GM18499 (cell line): ENCODE measurements at regions not wholly inside any gene's neighbourhood (a gene's known extent, or its start where the extent isn't known, plus 50 kb on each side); places are given as distances from the start of the nearest gene placed in this dataset.

Source experiments
- ATAC-seq: cut with Tn5 transposase; IDR thresholded peaks from one replicate; pipeline ENCODE4 v1.9.1; 2021; ENCODE audit warnings: moderate number of reproducible peaks; ENCODE audit not compliant: insufficient read depth, unreplicated experiment

DNA sequence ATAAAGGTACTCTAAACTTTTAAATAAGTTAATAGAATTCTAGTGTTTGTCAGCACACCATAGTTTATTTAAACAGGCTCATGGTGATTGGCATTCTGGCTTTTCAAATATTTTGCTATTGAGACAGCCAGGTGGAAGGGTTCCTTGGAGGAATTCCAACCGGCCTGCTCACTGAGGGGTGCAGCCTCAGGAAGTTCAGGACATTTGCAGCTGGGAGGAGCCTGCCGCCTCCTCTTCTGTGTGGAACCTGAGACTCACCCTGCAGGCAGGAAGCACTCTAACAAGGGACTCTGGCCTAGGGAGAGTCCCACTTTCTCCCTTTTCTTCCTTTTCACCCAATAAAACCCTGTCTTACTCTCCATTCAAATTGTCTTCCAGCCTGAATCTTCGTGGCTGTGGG is 1328.0 kb downstream of the FSTL5 start:
- no peak for ATAC-seq

DNA sequence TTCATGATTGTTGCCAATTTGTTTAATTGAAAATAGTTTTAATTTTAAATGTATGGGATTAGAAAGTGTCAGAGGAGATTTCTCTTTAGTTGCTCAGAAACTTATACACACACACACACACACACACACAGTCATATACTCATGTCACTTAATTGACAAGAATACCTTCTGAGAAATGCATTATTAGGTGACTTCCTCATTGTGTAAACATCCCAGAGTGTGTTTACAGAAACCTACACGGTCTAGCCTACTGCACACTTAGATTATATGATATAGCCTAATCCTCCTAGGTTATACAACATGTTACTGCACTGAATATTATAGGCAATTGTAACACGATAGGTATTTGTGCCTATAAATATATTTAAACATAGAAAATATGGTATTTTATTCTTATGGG is 1327.4 kb downstream of the FSTL5 start:
- no peak for ATAC-seq

DNA sequence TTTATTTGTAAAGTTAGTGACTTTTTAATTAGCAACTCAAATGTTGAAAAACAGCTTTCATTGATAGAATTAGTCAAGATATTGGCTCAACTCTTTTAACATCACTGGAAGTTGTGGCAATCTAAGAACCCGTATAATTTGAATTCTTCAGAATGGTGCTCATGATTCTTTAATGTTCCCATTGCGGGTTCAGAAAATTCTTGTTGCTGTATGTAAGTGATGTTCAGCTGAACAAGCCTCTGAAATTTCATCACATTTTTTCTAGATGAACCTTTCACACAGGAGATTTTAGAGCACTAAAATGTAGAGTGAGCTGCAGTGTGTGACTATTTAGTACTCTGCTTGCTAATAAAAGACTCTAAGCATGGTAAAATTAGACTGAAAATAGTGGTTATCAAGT is 1317.7 kb downstream of the FSTL5 start:
- no peak for ATAC-seq

DNA sequence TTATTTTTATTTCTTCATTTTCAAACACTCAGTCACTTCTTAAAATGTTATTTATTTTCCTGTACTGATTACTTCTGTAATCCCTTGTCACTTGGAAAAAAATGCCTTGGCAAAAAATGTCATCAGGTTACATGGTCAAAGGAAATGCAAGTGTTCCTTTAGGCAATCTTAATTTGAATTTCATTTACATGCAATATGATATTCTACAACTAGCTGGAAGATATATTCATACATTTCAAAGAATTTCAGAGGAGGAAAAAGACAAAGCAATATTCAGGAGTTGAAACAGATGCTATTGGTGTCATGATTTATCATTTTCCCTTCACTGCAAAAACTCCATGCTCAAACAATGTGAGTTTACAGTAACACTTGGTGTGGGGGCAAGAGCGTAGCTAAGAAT is 1316.6 kb downstream of the FSTL5 start:
- ATAC-seq = no peak

DNA sequence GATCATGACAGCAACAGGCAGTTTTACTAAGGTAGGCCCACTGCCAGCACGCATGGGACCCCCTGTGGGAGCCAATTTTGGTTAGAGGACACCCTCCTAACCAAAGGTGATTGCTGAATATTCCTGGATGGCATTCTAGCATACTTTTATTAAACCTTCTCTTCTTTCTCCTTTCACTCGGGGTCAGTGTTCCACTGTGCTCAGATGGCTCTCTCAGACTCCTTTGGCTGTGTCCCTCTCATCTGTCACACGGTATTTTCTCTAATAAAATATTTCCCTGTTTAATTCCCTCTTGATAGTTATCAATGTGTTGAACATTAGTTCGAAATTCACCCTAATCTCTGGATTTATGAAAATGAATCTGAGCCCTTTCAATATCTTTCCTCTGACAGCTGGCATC is 1315.3 kb downstream of the FSTL5 start:
- no peak for ATAC-seq

DNA sequence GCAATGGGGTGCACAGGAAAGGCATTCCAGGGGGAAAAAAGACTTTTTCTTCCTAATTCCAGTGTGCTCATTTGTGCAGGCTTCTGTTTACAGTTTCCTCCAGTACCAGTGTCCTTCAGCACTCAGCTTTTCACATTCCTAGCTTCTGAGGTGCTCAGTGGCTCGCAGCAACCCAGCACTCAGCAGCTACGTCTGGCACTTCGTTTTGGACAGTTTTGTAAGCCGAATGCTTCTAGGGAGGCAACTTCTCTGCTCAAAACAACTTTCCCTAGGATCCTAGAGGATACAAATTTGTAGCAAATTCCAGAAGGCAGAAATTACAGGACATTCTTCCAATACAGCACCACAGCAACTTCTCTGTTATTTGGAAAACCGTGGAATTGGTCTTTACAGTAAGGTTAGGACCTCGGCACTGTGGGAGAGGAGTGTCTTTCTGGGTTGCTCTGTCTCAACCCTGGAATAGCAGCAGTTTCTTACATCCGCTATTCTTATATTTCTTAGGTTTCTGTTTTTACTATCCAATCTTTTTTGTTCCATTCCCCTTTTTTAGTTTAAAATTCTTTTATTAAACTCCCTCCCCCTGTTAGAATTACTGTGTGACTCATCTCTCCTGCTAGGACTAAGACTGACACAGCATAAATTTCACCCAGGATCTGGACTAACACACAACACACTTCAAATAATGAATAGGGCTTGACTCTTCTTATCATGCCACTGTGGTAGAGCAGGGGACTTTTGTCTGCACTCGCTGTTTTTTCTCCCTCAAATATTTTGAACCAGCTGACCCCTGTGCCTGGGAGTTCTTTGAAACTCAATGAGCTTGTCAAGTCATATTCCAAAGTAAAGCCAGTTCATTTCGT is 1314.7 kb downstream of the FSTL5 start:
- no peak for ATAC-seq

DNA sequence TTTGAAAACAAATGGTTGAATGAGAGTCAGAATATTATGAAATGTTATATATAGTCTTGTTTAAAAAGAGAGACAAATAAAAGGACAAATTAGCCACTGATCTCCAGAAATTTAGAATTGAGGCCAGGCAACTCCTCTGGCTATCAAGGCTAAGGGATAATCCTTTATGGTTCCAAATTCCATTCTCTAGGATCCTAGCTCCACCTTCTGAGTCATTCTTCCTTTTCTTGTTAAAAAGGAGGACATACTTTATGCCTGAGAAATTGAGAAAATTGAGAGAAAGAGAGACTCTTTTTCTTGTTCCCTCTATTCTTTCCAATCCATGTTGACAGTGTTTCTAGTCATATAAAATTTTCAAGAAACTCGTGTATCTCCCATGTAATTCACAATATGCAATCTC is 1299.5 kb downstream of the FSTL5 start:
- no peak for ATAC-seq

DNA sequence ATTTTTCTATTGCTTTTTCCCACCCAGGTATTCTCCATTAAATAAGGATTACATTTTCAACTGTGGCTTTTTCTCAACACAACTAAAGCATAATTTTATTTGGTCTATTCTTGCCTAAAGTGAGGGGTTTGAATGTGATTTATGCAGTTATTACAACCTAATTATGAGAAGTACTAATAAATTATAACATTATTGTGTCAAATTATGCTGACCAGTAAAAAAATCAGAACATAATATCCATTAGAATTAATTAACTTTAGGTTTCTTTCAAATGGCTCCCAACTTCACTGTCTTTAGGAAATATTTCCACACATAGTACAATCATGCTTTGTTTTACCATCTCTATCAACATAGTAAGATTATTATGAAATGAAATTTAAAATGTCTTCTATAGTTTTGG is 1293.9 kb downstream of the FSTL5 start:
- ATAC-seq = no peak

DNA sequence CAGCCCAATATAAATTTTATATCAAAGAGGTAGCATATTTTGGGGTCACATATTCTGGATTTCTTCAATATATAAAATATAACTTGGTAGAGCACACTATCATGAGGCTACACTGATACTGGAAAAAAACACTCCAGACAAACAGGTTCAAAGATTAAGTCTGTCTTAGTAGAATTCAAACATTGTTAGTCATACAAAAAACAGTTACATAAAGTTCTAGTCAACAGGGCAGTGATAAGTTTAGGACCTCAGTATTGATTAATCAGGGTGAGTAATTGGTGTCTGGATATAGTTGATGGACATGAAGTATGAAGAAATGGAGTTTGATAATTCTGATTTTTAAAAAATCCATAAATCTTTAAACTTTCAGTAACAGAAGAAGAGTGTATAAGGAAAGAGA is 1291.3 kb downstream of the FSTL5 start:
- no peak for ATAC-seq

DNA sequence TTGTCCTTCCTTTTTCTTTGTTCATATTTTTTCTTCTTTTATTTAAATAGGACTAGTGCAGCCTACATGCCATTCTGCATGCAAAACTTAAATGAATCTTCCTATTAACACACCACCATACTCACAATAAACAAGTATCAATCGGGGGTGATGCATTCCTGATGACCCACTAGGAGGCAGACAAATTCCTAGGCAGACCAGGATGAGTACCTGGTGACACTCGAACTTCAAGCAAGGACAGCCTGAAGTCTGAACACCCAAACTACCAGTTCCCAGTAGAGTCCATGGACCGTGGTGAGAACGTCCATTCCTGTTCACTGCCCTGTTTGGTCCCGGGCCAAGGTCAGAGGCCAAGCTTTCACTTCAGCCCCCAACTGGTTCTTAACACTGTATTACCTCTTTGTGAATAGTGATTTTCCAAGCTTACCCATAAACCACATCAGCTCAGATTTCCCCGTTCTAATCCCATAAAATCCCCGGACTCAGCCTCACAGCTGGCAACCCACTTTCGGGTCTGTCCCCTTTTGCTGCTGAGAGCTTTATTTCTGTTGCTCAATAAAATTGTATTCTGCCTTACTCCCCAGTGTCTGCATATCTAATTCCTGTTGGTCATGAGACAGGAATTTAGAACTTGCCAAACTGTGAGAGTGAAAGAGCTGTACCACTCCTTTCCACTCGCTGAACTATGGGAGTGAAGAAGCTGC is 1286.6 kb downstream of the FSTL5 start:
- no peak for ATAC-seq

DNA sequence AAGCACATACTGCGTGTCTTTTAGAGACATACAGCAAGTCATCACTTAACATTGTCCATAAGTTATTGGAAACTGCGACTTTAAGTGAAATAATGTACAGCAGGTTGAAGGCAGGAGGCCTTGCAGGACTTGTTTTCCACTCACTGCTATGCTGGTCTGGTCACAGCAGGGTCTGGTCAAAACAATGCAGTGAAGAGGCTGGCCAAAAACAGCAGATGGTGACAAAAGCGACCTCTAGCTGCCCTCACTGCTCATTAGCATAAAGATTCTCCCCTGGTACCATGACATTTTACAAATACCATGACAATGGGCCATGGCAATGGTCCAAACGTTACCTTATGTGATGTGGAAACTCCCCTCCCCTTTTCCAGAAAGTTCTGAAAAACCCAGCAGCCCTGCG is 1283.6 kb downstream of the FSTL5 start:
- ATAC-seq = no peak

DNA sequence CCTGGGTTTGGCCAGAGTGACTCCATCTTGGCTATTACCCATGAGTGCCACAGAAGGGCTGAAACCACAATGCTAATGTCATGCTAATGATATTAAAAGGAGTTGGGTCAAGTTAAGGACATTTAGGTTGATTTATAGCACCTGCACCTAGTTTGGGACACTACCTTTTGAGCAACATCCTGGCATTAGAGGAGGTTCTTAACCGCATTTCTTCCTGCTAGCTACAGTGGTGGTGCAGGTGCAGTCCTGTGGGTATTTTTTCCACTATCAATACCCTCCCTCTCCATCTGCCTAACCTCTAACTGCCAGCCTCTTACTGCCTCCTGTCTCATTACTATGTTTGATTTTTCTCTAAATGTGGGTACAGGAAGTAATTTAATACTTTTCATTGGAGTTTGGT is 1276.1 kb downstream of the FSTL5 start:
- no peak for ATAC-seq

DNA sequence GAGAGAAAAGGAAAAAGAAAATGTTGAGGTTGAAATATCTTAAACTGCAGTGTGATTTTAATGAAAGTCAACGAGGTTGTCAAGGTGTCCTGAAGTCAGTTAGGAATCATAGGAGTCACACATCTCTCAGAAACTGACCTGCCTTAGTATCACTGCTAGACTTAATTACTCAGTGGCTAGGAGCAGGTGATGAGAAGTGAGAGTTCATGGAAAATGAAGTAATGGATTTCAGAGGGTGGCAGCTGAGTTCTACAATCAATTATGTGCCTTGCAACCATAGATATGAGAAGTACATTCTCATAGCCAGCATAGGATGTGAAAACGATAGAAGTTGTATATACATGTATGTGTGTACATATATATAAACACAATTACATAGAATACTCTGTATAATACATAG is 1269.7 kb downstream of the FSTL5 start:
- ATAC-seq = no peak

DNA sequence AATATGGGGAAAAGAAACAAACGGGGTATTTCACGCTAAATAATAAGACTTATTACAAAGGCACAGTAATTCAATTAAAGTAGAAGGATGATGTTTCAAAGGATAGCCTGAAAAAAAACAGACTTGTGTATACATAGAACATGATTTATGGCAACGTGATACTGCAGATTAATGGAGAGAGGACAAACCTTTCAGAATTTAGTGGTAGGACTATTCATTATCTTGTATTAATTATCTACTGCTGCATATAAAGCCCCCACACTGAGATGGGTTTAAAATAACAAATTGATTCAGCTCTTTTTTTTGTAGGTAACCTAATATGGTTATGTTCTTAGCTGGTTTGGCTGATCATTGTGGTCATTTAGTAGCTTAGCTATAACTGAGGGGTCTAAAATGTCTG is 1269.0 kb downstream of the FSTL5 start:
- no peak for ATAC-seq

DNA sequence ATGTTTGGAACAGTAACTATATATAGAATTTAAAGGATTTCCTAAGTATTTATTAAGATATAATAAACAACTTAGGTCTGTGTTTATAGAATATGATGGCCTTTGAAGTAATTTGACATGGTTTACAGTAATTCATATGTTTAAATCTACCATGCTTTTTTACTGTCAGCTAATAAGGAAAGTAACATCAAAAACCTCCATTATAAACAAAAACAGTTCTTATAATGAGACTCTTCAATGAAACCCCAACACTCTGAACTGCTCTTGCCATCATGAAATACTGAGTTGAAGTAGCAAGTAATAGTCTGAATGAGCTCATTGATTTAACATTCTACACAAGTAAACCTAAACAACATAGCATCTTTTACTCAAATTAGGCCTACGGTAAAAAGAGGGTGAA is 1236.5 kb downstream of the FSTL5 start:
- no peak for ATAC-seq

DNA sequence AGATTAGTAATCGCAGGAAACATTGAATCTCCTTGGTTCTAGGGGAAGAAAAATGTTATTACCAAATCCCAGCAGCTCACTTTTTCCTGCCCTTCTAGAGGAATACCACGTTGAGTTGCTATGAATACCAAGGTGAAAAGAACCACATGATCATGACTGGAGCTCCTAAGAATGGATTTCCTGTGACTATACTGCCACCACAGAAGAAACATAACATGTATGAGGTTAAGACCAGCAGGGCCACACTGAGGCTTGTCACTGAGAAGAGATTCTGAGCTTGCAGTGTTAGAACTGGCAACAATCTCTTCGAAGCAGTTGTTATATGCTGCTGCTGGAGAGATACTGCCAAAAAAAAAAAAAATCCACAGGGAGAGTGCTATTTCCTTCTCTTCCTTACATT is 1235.3 kb downstream of the FSTL5 start:
- ATAC-seq = no peak

DNA sequence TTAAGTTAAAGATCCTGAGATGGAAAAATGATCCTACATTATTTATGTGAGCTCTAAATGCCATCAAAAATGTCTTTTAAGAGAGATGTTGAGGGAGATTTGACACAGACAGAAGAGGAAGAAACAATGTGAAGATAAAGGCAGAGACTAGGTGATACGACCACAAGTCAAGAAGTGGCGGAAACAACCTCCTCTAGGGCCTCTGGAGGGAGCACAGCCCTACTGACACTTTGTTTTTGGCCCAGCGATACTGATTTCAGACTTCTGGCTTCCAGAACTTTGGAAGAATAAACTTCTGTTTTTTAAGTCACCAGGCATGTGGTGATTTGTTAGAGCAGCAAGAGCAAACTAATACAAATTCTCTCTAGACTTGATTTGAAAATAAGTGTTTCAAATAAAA is 1216.1 kb downstream of the FSTL5 start:
- no peak for ATAC-seq

DNA sequence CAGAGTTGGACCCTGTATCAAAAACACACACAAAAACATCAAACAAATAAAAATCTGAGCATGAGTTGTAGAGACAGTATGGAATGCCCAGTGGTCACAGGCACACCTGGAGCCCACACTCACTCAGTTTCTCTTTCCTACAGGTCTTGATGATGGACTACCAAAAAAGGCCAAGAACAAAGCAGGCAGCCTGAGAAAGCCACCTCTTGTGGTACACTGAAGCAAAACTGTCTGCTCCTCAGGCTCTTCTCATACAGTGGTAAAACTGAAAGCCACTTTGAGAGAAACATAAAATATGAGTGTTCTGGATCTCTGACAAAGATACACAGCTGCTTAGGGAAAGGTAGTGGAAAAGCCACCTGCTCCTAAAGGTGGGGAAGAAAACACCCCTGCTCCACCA is 1206.9 kb downstream of the FSTL5 start:
- ATAC-seq = no peak

DNA sequence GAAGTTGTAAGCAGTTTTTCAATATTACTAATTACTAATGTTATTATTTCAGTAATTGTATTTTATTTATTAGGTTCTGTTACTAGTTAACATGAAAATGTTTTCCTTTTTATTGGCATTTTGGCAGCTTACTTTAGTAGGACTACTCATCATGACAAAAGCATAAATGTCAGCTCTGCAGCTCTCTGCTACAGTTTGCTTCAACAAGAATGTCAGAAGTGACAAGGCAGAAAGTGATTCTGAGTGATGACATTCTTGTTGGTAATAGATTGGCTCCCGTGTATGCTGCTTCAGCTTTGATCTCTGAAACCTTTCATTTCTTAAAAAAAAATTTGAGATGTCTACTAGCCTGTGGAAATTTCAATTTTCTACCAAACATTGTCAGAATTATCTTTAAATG is 1193.9 kb downstream of the FSTL5 start:
- no peak for ATAC-seq

DNA sequence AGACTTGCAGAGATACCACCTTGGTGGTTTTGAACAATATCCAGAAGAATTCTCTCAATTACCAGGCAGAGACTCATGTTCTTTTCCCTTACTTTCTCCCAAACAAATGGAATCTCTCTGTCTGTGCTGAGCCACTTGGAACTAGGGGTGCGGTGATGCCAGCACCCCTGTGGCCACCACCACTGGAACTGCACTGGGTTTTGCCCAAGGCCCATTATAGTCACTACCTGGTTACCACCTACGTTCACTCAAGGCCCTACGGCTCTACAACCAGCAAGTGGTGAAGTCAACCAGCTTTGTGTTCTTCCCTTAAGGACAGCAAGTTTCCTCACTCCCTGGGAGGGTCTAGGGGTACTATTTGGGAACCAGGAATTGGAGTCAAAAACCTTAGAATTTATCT is 1183.7 kb downstream of the FSTL5 start:
- no peak for ATAC-seq

DNA sequence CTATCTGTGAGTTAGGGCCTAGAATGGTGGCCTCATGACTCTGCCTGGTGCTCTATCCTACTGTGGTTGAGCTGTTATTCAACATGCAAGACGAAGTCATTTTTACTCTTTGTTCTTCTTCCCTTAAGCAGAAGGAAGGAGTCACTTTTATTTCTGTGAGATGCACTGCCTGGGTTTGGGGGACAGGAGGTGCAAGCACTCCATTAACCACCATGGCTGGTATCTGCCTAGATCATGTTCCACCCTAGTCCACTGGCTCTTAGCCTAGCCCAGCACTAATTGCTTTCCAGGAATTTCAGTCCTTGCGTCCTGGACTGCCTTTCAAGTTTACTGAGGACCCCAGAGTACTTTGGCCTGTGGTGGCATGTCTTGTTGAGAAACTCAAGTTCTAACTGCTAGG is 1182.7 kb downstream of the FSTL5 start:
- ATAC-seq = no peak

DNA sequence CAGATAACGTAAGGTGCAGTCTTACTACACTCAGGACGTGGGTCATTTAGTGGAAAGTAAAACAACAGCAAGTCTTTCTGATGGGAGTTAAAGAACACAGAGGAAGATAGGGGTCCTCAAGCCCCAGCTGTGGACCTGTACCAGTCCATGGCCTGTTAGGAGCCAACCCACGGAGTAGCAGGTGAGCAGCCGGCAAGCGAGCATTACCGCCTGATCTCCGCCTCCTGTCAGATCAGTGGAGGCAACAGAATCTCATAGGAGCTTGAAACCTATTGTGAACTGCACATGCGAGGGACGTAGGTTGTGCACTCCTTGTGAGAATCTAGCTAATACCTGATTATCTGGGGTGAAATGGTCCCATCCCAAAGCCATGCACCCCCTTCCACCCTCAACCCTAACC is 1180.8 kb downstream of the FSTL5 start:
- ATAC-seq = no peak
